Prostate gland (tissue), 2 donors: ENCODE measurements at regions not wholly inside any gene's neighbourhood (a gene's known extent, or its start where the extent isn't known, plus 50 kb on each side); places are given as distances from the start of the nearest gene placed in this dataset.

Experiments used
- POLR2A ChIP-seq: fragments of 450-650 bp; IDR thresholded peaks from one replicate; pipeline ENCODE4 v1.6.1; 2016; ENCODE audit warnings: antibody characterized with exemption, mild to moderate bottlenecking
- TF ChIP-seq, protein P1 (sequence below), 4 experiments: fragments of 200-600 bp in 2 of 4; fragments of 450-650 bp in 2 of 4; sonication (generic) in 2 of 4; IDR thresholded peaks; 1 replicate in 3 of 4; 2 replicates in 1 of 4; pipeline ENCODE4 v1.5.1; 2016 to 2019; ENCODE audit warnings: antibody characterized with exemption in 4 of 4, mild to moderate bottlenecking in 2 of 4, moderate library complexity in 2 of 4

- TF ChIP-seq, protein P1, sequence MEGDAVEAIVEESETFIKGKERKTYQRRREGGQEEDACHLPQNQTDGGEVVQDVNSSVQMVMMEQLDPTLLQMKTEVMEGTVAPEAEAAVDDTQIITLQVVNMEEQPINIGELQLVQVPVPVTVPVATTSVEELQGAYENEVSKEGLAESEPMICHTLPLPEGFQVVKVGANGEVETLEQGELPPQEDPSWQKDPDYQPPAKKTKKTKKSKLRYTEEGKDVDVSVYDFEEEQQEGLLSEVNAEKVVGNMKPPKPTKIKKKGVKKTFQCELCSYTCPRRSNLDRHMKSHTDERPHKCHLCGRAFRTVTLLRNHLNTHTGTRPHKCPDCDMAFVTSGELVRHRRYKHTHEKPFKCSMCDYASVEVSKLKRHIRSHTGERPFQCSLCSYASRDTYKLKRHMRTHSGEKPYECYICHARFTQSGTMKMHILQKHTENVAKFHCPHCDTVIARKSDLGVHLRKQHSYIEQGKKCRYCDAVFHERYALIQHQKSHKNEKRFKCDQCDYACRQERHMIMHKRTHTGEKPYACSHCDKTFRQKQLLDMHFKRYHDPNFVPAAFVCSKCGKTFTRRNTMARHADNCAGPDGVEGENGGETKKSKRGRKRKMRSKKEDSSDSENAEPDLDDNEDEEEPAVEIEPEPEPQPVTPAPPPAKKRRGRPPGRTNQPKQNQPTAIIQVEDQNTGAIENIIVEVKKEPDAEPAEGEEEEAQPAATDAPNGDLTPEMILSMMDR (IDR thresholded peaks at IDR 0.05) = no peak
- TF ChIP-seq POLR2A = no peak
Observed at GRCh38 chr19:28196961-28197360, 1016.0 kb downstream of the UQCRFS1 start.
